SU-DHL-6 (cell line): ENCODE measurements at regions not wholly inside any gene's neighbourhood (a gene's known extent, or its start where the extent isn't known, plus 50 kb on each side); places are given as distances from the start of the nearest gene placed in this dataset.

Experiments used
- H2AFZ ChIP-seq: fragments of 200-600 bp; sonication (generic); 2 replicates; pipeline ENCODE4 v1.6.1; 2014; ENCODE audit warnings: low read depth, mild to moderate bottlenecking, moderate library complexity, mixed read lengths, antibody characterized with exemption, low read length; ENCODE audit not compliant: severe bottlenecking
- H3F3A ChIP-seq: fragments of 200-600 bp; shearing (Covaris generic); 2 replicates; pipeline ENCODE4 v1.6.0; 2016; ENCODE audit warnings: antibody characterized with exemption, mild to moderate bottlenecking; ENCODE audit not compliant: insufficient read depth
- H3K27ac ChIP-seq: fragments of 200-600 bp; sonication (generic); 2 replicates; pipeline ENCODE4 v1.5.1; 2016; ENCODE audit warnings: low read depth, mild to moderate bottlenecking, low read length, moderate library complexity, mixed read lengths
- H3K27me3 ChIP-seq: fragments of 200-600 bp; sonication (generic), shearing (Covaris generic); 2 replicates; pipeline ENCODE4 v1.6.0; 2014; ENCODE audit warnings: mild to moderate bottlenecking, low read length
- H3K36me3 ChIP-seq: fragments of 200-600 bp; sonication (generic); 2 replicates; pipeline ENCODE4 v1.6.1; 2014; ENCODE audit warnings: mild to moderate bottlenecking, low read length, mixed read lengths
- H3K4me2 ChIP-seq: fragments of 300-600, 200-600 bp; shearing (Covaris generic), sonication (generic); 2 replicates; pipeline ENCODE4 v1.6.0; 2014; ENCODE audit warnings: low read length, low read depth, mild to moderate bottlenecking; ENCODE audit not compliant: poor library complexity, severe bottlenecking
- H3K4me3 ChIP-seq: fragments of 200-600 bp; sonication (generic); 2 replicates; pipeline ENCODE4 v1.5.1; 2014; ENCODE audit warnings: antibody characterized with exemption, low read length, mild to moderate bottlenecking, mixed read lengths; ENCODE audit not compliant: insufficient read depth, poor library complexity, severe bottlenecking
- H3K79me2 ChIP-seq: fragments of 200-600 bp; sonication (generic); 2 replicates; pipeline ENCODE4 v1.6.1; 2014; ENCODE audit warnings: mild to moderate bottlenecking, low read length, moderate library complexity; ENCODE audit not compliant: insufficient read depth
- H3K9ac ChIP-seq: fragments of 200-600 bp; sonication (generic); 2 replicates; pipeline ENCODE4 v1.7.0; 2014; ENCODE audit warnings: mild to moderate bottlenecking, low read length
- H3K9me2 ChIP-seq: fragments of 200-600 bp; sonication (generic); replicated peaks from 2 replicates; pipeline ENCODE4 v1.6.1; 2014; ENCODE audit warnings: low read length; ENCODE audit not compliant: insufficient read depth
- H3K9me3 ChIP-seq: fragments of 200-600 bp; sonication (generic); 2 replicates; pipeline ENCODE4 v1.6.1; 2014; ENCODE audit warnings: low read length, mixed read lengths; ENCODE audit not compliant: insufficient read depth
- H4K20me1 ChIP-seq: fragments of 200-600 bp; sonication (generic); 2 replicates; pipeline ENCODE4 v1.6.1; 2014; ENCODE audit warnings: low read depth, mild to moderate bottlenecking, antibody characterized with exemption, low read length, moderate library complexity, mixed read lengths
- EZH2phosphoT487 ChIP-seq: fragments of 200-600 bp; sonication (generic), shearing (Covaris generic); conservative IDR thresholded peaks from 2 replicates; pipeline ENCODE4 v1.6.1; 2018; ENCODE audit warnings: mild to moderate bottlenecking, antibody characterized with exemption, low read length, moderate library complexity, mixed read lengths
- TF ChIP-seq, protein P1 (sequence below): fragments of 200-600 bp; sonication (generic); IDR thresholded peaks from one replicate; pipeline ENCODE4 v1.5.1; 2017; ENCODE audit warnings: antibody characterized with exemption, mild to moderate bottlenecking, low read length, moderate library complexity; ENCODE audit not compliant: insufficient read depth, poor library complexity, severe bottlenecking

DNA sequence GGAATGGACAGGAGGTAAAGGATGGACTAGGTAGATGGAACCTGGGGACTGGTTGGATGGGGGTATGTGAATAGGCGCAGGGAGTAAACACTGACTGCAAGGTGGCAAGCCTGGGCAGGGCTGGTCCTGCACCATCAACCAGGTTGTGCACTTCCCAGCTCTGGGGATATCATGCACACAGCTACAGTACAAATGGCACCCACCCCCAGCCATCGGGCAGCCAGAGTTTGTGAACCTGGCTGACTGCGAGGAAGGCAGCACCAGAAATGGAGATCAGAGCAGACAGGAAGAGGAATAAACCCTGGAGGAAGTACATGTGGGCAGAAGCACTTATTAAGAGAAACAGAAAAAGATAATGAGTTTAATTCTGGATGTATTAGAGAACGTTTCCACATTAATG lies 229.1 kb downstream of the ESM1 start:
- Histone ChIP-seq H3K27me3 (no peaks in the 10 kb centered on the region), H3K4me3 (no peak overlapping the region), H3K9me2 (no peaks in the 10 kb centered on the region), H4K20me1 (no peaks in the 10 kb centered on the region), H3K9me3 (no peaks in the 10 kb centered on the region), H2AFZ (no peak overlapping the region), H3K36me3 (no peaks in the 10 kb centered on the region), H3K9ac (no peak overlapping the region), H3K4me2 (no peak overlapping the region), H3K79me2 (no peaks in the 10 kb centered on the region), H3K27ac (no peak overlapping the region), H3F3A (no peaks in the 10 kb centered on the region)
- TF ChIP-seq EZH2phosphoT487 = no peak
- TF ChIP-seq, protein P1, sequence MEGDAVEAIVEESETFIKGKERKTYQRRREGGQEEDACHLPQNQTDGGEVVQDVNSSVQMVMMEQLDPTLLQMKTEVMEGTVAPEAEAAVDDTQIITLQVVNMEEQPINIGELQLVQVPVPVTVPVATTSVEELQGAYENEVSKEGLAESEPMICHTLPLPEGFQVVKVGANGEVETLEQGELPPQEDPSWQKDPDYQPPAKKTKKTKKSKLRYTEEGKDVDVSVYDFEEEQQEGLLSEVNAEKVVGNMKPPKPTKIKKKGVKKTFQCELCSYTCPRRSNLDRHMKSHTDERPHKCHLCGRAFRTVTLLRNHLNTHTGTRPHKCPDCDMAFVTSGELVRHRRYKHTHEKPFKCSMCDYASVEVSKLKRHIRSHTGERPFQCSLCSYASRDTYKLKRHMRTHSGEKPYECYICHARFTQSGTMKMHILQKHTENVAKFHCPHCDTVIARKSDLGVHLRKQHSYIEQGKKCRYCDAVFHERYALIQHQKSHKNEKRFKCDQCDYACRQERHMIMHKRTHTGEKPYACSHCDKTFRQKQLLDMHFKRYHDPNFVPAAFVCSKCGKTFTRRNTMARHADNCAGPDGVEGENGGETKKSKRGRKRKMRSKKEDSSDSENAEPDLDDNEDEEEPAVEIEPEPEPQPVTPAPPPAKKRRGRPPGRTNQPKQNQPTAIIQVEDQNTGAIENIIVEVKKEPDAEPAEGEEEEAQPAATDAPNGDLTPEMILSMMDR = no peak

DNA sequence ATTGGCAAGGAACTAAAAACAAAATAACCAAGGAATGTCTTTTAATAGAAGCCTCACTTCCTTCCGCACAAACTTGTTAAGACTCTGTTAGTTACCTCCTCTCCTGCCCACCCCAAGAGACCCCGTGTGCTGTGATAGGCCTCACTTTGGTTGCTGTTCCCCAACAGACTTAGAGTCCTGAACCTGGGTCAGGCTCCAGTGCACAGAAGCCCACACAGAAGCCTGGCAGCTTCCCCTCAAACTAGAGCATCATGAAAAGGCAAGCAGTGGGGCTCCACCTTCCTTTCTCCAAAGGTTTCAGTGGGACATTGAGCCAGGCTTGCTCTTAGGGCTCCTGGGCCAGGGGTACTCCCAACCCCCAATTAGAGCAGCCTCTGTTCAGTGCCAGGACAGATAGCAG lies 230.5 kb downstream of the ESM1 start:
- Histone ChIP-seq H3K4me3 (no peak overlapping the region), H3K9me3 (no peaks in the 10 kb centered on the region), H3K4me2 (no peak overlapping the region)

DNA sequence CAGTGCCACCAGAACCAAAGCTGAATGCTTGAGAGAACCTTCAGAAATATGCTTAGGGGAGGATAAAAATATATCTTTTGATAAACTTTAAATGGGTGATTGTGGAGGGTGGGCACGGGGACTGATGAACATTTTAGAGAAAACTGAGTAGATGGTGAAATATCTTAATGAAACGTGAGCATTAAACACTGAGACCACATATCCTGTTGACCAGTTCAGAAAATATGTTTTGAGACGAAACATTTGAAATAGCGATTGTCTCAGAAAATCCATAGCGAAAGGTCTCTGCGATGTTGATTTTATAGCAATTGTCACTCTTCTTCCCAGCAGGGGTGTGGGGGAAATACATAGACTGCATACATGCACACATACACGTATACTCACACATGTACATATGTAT lies 231.0 kb downstream of the ESM1 start:
- TF ChIP-seq, protein P1 = no peak
- TF ChIP-seq EZH2phosphoT487 = no peak
- H3K79me2 ChIP-seq = no peaks in the 10 kb centered on the region
- no peaks in the 10 kb centered on the region for H4K20me1 ChIP-seq
- H3K4me3 ChIP-seq = no peak overlapping the region
- H3K36me3 ChIP-seq = no peaks in the 10 kb centered on the region
- no peaks in the 10 kb centered on the region for H3K9me3 ChIP-seq
- H3K9me2 ChIP-seq = no peaks in the 10 kb centered on the region
- no peaks in the 10 kb centered on the region for H3K27me3 ChIP-seq
- H3K9ac ChIP-seq = no peak overlapping the region
- no peak overlapping the region for H3K4me2 ChIP-seq
- H2AFZ ChIP-seq = no peak overlapping the region
- no peak overlapping the region for H3K27ac ChIP-seq
- no peaks in the 10 kb centered on the region for H3F3A ChIP-seq

More for the DNA sequence above, 230.5 kb downstream of the ESM1 start:
- Histone ChIP-seq H3K27ac (no peak overlapping the region), H3K27me3 (no peaks in the 10 kb centered on the region), H3K9me2 (no peaks in the 10 kb centered on the region), H3K79me2 (no peaks in the 10 kb centered on the region), H3F3A (no peaks in the 10 kb centered on the region), H3K9ac (no peak overlapping the region), H3K36me3 (no peaks in the 10 kb centered on the region), H4K20me1 (no peaks in the 10 kb centered on the region), H2AFZ (no peak overlapping the region)
- TF ChIP-seq EZH2phosphoT487 = no peak
- TF ChIP-seq, protein P1 = no peak

DNA sequence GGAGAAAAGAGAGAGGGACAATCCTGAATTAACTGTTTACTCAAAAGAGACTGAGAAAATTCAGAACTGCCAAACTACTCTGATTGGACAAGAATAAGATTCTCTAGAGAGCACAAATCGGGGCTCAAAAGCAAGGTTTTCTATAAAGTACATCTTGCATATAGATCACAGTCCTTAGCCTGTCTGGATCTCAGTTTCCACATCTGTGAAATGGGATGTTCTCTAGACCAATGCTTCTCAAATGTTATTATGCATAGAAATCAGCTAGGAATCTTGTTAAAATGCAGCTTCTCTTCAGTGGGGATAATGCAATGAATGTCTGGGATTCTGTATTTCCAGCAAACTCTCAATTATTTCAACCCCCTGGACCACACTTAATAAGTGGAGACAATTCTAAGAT lies 231.6 kb downstream of the ESM1 start:
- H4K20me1 ChIP-seq = no peaks in the 10 kb centered on the region
- no peak overlapping the region for H3K4me3 ChIP-seq
- no peak overlapping the region for H2AFZ ChIP-seq
- no peaks in the 10 kb centered on the region for H3K79me2 ChIP-seq
- no peaks in the 10 kb centered on the region for H3K36me3 ChIP-seq
- H3K9me2 ChIP-seq = no peaks in the 10 kb centered on the region
- H3K9me3 ChIP-seq = no peaks in the 10 kb centered on the region
- H3K27me3 ChIP-seq = no peaks in the 10 kb centered on the region
- no peak overlapping the region for H3K4me2 ChIP-seq
- H3K9ac ChIP-seq = no peak overlapping the region
- no peaks in the 10 kb centered on the region for H3F3A ChIP-seq
- TF ChIP-seq, protein P1 = no peak
- TF ChIP-seq EZH2phosphoT487 = no peak
- no peak overlapping the region for H3K27ac ChIP-seq
